Astrocyte (in vitro differentiated cells and primary cell): ENCODE measurements at regions not wholly inside any gene's neighbourhood (a gene's known extent, or its start where the extent isn't known, plus 50 kb on each side); places are given as distances from the start of the nearest gene placed in this dataset.

Experiments
- DNase-seq: peaks from one replicate; pipeline ENCODE4 v3.0.0-alpha.2; 2010; ENCODE audit warnings: low read depth
- FAIRE-seq: peaks from 2 replicates; lab custom pipeline; 2011; peaks lifted over from hg19 to GRCh38; lab: Jason Lieb, UNC
- H2AFZ ChIP-seq: 2 replicates; pipeline ENCODE4 v1.6.0; 2012; ENCODE audit warnings: low read depth, low read length, inconsistent platforms
- H3K27ac ChIP-seq: 2 replicates; pipeline ENCODE4 v1.5.1; 2011; ENCODE audit warnings: low read depth, low read length, inconsistent platforms
- H3K27me3 ChIP-seq: 2 replicates; pipeline ENCODE4 v1.6.0; 2011; ENCODE audit warnings: low read length, inconsistent platforms; ENCODE audit not compliant: insufficient read depth
- H3K36me3 ChIP-seq: 2 replicates; pipeline ENCODE4 v1.5.1; 2011; ENCODE audit warnings: low read length, inconsistent platforms; ENCODE audit not compliant: insufficient read depth
- H3K4me1 ChIP-seq: 2 replicates; pipeline ENCODE4 v1.5.1; 2011; ENCODE audit warnings: low read length, inconsistent platforms; ENCODE audit not compliant: insufficient read depth
- H3K4me2 ChIP-seq: 2 replicates; pipeline ENCODE4 v1.6.0; 2012; ENCODE audit warnings: low read length, inconsistent platforms
- H3K4me3 ChIP-seq: 2 replicates; pipeline ENCODE4 v1.5.1; 2011; ENCODE audit warnings: low read depth, mild to moderate bottlenecking, low read length, inconsistent platforms; ENCODE audit not compliant: insufficient read depth
- H3K79me2 ChIP-seq: 2 replicates; pipeline ENCODE4 v1.6.0; 2012; ENCODE audit warnings: mild to moderate bottlenecking, low read length, inconsistent platforms; ENCODE audit not compliant: insufficient read depth
- H3K9ac ChIP-seq: 2 replicates; pipeline ENCODE4 v1.6.0; 2012; ENCODE audit warnings: mild to moderate bottlenecking, low read length, inconsistent platforms
- H3K9me3 ChIP-seq: 2 replicates; pipeline ENCODE4 v1.5.1; 2012; ENCODE audit warnings: low read depth, mild to moderate bottlenecking, low read length, inconsistent platforms; ENCODE audit not compliant: insufficient read depth
- H4K20me1 ChIP-seq: 2 replicates; pipeline ENCODE4 v1.6.0; 2012; ENCODE audit warnings: low read length, inconsistent platforms; ENCODE audit not compliant: insufficient read depth
- H3K27ac Mint-ChIP-seq: one replicate; pipeline ENCODE4 v1.8.0; 2021; ENCODE audit warnings: mild to moderate bottlenecking, mixed read lengths; ENCODE audit not compliant: unreplicated experiment
- H3K27me3 Mint-ChIP-seq: one replicate; pipeline ENCODE4 v1.8.0; 2021; ENCODE audit warnings: low read depth, mixed read lengths; ENCODE audit not compliant: unreplicated experiment
- H3K36me3 Mint-ChIP-seq: one replicate; pipeline ENCODE4 v1.8.0; 2021; ENCODE audit warnings: low read depth, mixed read lengths; ENCODE audit not compliant: unreplicated experiment
- H3K4me1 Mint-ChIP-seq: one replicate; pipeline ENCODE4 v1.8.0; 2021; ENCODE audit warnings: low read depth, mixed read lengths; ENCODE audit not compliant: unreplicated experiment
- H3K4me3 Mint-ChIP-seq: one replicate; pipeline ENCODE4 v1.8.0; 2021; ENCODE audit warnings: mild to moderate bottlenecking, moderate library complexity, mixed read lengths; ENCODE audit not compliant: unreplicated experiment
- H3K9me3 Mint-ChIP-seq: one replicate; pipeline ENCODE4 v1.8.0; 2021; ENCODE audit warnings: mild to moderate bottlenecking, mixed read lengths; ENCODE audit not compliant: unreplicated experiment
- CTCF ChIP-seq: IDR thresholded peaks from 2 replicates; pipeline ENCODE4 v1.5.1; 2011; ENCODE audit warnings: low read depth, mild to moderate bottlenecking, inconsistent platforms, low read length, moderate library complexity; ENCODE audit not compliant: insufficient read depth
- EZH2 ChIP-seq: IDR thresholded peaks from 2 replicates; pipeline ENCODE4 v1.6.1; 2012; ENCODE audit warnings: mild to moderate bottlenecking, low read length, inconsistent platforms; ENCODE audit not compliant: insufficient read depth

GRCh38 chr4:18571301-18571761, 549.8 kb upstream of the LCORL start:
- FAIRE-seq = no peak
- TF ChIP-seq EZH2 (no peak), CTCF (no peak)
- no peak for DNase-seq

DNA sequence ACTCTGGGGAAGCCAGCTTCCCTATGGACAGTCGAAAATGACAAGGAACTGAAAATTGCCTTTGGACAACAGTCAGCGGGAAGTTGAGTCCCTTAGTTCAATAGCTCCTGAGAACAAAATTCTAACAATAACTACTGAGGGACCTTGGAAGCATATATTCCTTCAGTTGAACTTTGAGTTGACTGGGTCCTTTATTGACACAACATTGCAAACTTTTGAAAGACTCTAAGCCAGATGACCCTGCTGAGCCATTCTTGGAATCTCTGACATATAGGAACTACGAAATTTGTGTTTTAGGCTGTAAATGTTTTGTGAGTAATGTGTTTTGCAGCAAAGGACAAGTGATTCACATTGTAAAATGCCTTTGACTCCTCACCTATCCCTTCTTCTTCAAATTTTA, 548.8 kb upstream of the LCORL start:
- H4K20me1 ChIP-seq = no peaks in the 10 kb centered on the region
- no peak overlapping the region for H3K4me3 ChIP-seq
- no peak for DNase-seq
- H3K9ac ChIP-seq = no peak overlapping the region
- FAIRE-seq = no peak
- no peaks in the 10 kb centered on the region for H3K36me3 ChIP-seq
- no peaks in the 10 kb centered on the region for H3K27me3 ChIP-seq
- no peaks in the 10 kb centered on the region for H3K4me1 ChIP-seq
- H3K9me3 ChIP-seq = no peaks in the 10 kb centered on the region
- no peak overlapping the region for H3K27ac ChIP-seq
- H3K4me1 Mint-ChIP-seq = peaks cover 3% of the 10 kb centered on the region
- no peaks in the 10 kb centered on the region for H3K79me2 ChIP-seq
- H3K36me3 Mint-ChIP-seq = no peaks in the 10 kb centered on the region
- H3K4me3 Mint-ChIP-seq = no peak overlapping the region
- H2AFZ ChIP-seq = no peak overlapping the region
- TF ChIP-seq EZH2 (no peak), CTCF (no peak)
- H3K4me2 ChIP-seq = no peak overlapping the region
- peaks cover 3% of the 10 kb centered on the region for H3K9me3 Mint-ChIP-seq
- H3K27ac Mint-ChIP-seq = no peak overlapping the region
- H3K27me3 Mint-ChIP-seq = no peaks in the 10 kb centered on the region

More at GRCh38 chr4:18571301-18571761, 549.8 kb upstream of the LCORL start:
- H3K36me3 ChIP-seq = no peaks in the 10 kb centered on the region
- Mint-ChIP-seq H3K36me3 (no peaks in the 10 kb centered on the region), H3K27ac (no peak overlapping the region), H3K4me3 (no peak overlapping the region), H3K4me1 (peaks cover 3% of the 10 kb centered on the region), H3K9me3 (peaks cover 3% of the 10 kb centered on the region), H3K27me3 (no peaks in the 10 kb centered on the region)
- no peak overlapping the region for H3K4me3 ChIP-seq
- H3K9me3 ChIP-seq = no peaks in the 10 kb centered on the region
- H3K27me3 ChIP-seq = no peaks in the 10 kb centered on the region
- no peak overlapping the region for H3K9ac ChIP-seq
- H4K20me1 ChIP-seq = no peaks in the 10 kb centered on the region
- no peak overlapping the region for H2AFZ ChIP-seq
- no peaks in the 10 kb centered on the region for H3K79me2 ChIP-seq
- H3K27ac ChIP-seq = no peak overlapping the region
- no peak overlapping the region for H3K4me2 ChIP-seq
- no peaks in the 10 kb centered on the region for H3K4me1 ChIP-seq

GRCh38 chr4:18568600-18568999, 547.0 kb upstream of the LCORL start:
- H3K36me3 Mint-ChIP-seq = no peaks in the 10 kb centered on the region
- Histone ChIP-seq H3K9ac (no peak overlapping the region), H3K4me2 (no peak overlapping the region), H3K27ac (no peak overlapping the region), H3K79me2 (no peaks in the 10 kb centered on the region), H3K36me3 (no peaks in the 10 kb centered on the region), H3K9me3 (no peaks in the 10 kb centered on the region), H3K4me1 (no peaks in the 10 kb centered on the region), H2AFZ (no peak overlapping the region), H4K20me1 (no peaks in the 10 kb centered on the region), H3K27me3 (no peaks in the 10 kb centered on the region), H3K4me3 (no peak overlapping the region)
- TF ChIP-seq EZH2 (no peak), CTCF (no peak)
- DNase-seq = no peak
- FAIRE-seq = no peak
- H3K27ac Mint-ChIP-seq = no peak overlapping the region
- H3K9me3 Mint-ChIP-seq = peaks cover 5% of the 10 kb centered on the region
- peaks cover 3% of the 10 kb centered on the region for H3K4me1 Mint-ChIP-seq
- H3K27me3 Mint-ChIP-seq = no peaks in the 10 kb centered on the region
- no peak overlapping the region for H3K4me3 Mint-ChIP-seq
